Skeletal muscle satellite cell (primary cell): ENCODE measurements at regions not wholly inside any gene's neighbourhood (a gene's known extent, or its start where the extent isn't known, plus 50 kb on each side); places are given as distances from the start of the nearest gene placed in this dataset.

Experiments used
- H3K27me3 ChIP-seq: 2 replicates; pipeline ENCODE4 v1.7.0; 2013; ENCODE audit warnings: low read length; ENCODE audit not compliant: control insufficient read depth, insufficient read depth
- H3K36me3 ChIP-seq: 2 replicates; pipeline ENCODE4 v1.7.0; 2013; ENCODE audit warnings: mild to moderate bottlenecking, control low read depth, low read length; ENCODE audit not compliant: insufficient read depth
- H3K4me1 ChIP-seq: 2 replicates; pipeline ENCODE4 v1.7.0; 2013; ENCODE audit warnings: low read length; ENCODE audit not compliant: control insufficient read depth, insufficient read depth
- H3K4me2 ChIP-seq: 2 replicates; pipeline ENCODE4 v1.7.0; 2013; ENCODE audit warnings: mild to moderate bottlenecking, low read length
- H3K4me3 ChIP-seq: 2 replicates; pipeline ENCODE4 v1.7.0; 2013; ENCODE audit warnings: low read length
- H3K9ac ChIP-seq: 2 replicates; pipeline ENCODE4 v1.7.0; 2013; ENCODE audit warnings: mild to moderate bottlenecking, low read depth, low read length, moderate library complexity
- H3K9me3 ChIP-seq: replicated peaks from 2 replicates; pipeline ENCODE4 v1.7.0; 2013; ENCODE audit warnings: mild to moderate bottlenecking, control low read depth, low read length

DNA sequence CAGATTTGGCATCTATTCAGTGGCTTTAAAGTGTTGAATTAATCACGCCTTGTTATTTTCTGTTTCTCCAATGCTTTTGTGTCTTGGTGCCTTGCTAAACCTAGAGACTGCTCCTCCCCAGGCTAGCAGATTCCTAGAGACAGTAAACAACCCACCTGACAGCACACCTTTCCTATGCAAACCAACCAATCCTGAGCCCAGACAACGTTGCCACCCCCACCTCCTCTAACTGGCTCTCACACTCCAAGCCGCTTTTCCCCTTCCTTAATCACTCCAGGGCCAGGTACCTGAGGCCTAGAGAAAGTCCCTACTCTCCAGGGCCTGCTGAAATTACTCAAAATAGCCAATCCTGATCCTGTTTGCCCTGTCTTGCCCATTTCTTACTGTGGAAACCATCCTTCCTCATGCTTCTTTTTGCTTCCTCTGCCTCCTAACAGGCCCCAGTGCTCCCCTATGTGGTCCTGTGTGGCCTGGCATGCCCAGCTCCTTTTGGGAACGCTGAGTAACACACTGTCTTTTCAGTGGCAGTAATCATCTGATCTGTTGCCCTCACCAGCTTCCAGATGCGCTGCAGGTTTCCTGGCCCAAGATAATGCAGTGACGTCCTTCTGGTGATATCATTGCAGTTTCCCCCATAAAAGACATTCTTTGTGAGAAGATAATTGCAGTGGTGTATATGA is 53.4 kb downstream of the GAS1 start:
- Histone ChIP-seq H3K4me1 (peaks cover 9% of the 10 kb centered on the region), H3K9me3 (no peaks in the 10 kb centered on the region), H3K27me3 (no peaks in the 10 kb centered on the region), H3K4me3 (no peak overlapping the region), H3K4me2 (no peak overlapping the region), H3K9ac (no peak overlapping the region), H3K36me3 (no peaks in the 10 kb centered on the region)

DNA sequence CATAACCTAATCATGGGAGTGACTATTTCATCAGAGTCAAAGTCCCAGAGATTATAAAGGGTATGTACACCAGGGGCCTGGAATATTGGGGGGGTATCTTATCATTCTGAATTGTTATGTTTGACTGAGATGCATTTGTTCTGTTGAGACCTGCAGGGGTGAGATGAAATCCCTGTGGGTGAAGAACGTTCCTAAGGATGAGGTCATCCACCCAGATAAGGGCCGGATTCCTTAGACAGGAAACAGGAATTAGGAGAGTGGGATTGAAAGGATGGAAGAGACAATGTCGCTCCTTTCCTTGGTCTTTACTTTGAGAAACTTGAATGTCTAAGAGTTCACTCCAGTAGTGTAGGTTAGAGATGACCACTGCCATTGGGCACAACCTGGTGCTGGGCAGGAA is 54.7 kb downstream of the GAS1 start:
- no peak overlapping the region for H3K9ac ChIP-seq
- no peaks in the 10 kb centered on the region for H3K9me3 ChIP-seq
- no peak overlapping the region for H3K4me3 ChIP-seq
- H3K4me2 ChIP-seq: no peak overlapping the region
- H3K27me3 ChIP-seq: no peaks in the 10 kb centered on the region
- H3K4me1 ChIP-seq: peaks cover 9% of the 10 kb centered on the region
- no peaks in the 10 kb centered on the region for H3K36me3 ChIP-seq

DNA sequence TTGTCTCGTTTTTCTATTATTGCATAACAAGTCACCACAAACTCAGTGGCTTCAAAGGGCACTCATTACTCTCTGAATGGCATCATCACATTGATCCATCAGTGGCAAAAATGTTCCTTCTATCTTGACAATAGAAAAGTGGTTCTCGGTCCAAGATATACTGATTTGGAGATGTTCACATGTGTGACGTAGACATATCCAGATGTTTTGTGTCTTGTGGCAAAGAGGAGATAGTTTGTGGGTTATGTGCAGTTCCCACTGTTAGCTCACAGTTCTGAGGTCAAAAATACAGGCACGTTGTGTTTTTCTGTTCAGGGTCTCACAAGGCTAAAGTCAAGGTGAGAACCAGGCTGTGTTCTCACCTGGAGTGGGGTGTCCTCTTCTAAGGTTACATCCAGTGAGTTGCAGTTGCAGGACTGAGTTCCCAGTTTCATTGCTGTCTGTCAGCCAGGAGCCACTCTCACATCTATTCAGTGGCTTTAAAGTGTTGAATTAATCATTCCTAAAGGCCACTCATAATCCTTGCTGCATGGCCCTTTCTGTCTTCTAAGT is 55.3 kb downstream of the GAS1 start:
- Histone ChIP-seq H3K4me2 (no peak overlapping the region), H3K9ac (no peak overlapping the region), H3K4me1 (peaks cover 9% of the 10 kb centered on the region), H3K4me3 (no peak overlapping the region), H3K9me3 (no peaks in the 10 kb centered on the region), H3K27me3 (no peaks in the 10 kb centered on the region), H3K36me3 (no peaks in the 10 kb centered on the region)

DNA sequence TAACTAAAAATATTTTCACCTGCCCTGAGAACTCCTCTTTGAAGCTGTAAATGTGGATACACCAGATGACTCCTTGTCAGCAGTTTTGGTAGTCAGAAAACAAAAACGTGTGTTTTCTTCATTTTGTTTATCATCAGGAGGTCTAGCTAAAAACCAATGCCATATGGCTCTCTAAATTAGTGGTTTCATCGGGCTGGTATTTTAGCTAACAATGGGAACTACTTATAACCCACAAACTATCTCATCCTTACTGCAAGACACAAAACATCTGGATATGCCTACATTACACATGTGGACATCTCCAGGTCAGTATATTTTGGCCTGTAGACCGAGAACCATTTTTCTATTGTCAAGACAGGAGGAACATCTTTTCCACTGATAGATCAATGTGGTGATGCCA is 56.2 kb downstream of the GAS1 start:
- H3K9me3 ChIP-seq: no peaks in the 10 kb centered on the region
- H3K4me2 ChIP-seq: no peak overlapping the region
- H3K36me3 ChIP-seq: no peaks in the 10 kb centered on the region
- no peak overlapping the region for H3K4me3 ChIP-seq
- no peak overlapping the region for H3K9ac ChIP-seq
- peaks cover 9% of the 10 kb centered on the region for H3K4me1 ChIP-seq
- H3K27me3 ChIP-seq: no peaks in the 10 kb centered on the region

DNA sequence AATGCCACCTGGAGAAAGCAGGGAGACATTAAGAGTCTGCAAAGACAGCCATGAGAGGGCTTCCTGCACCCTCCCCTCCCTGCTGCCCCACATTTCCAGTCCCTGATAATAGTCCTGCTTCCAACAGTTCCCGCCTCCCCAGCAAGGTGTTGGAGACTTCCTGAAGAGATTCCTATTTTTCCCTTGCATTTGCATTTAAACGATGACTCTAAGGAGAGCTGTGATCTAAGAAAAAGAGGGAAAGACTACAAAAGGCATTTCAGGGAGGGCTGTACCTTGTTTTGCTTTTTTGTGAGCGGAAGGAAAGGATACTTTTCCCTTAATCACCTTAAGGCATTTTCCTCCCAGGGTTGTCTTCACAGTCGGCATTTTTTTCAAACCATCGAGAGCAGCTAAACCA is 62.1 kb downstream of the GAS1 start:
- Histone ChIP-seq H3K4me2 (no peak overlapping the region), H3K4me1 (no peaks in the 10 kb centered on the region), H3K4me3 (no peak overlapping the region), H3K9me3 (no peaks in the 10 kb centered on the region), H3K27me3 (peaks cover 5% of the 10 kb centered on the region), H3K9ac (no peak overlapping the region), H3K36me3 (no peaks in the 10 kb centered on the region)

DNA sequence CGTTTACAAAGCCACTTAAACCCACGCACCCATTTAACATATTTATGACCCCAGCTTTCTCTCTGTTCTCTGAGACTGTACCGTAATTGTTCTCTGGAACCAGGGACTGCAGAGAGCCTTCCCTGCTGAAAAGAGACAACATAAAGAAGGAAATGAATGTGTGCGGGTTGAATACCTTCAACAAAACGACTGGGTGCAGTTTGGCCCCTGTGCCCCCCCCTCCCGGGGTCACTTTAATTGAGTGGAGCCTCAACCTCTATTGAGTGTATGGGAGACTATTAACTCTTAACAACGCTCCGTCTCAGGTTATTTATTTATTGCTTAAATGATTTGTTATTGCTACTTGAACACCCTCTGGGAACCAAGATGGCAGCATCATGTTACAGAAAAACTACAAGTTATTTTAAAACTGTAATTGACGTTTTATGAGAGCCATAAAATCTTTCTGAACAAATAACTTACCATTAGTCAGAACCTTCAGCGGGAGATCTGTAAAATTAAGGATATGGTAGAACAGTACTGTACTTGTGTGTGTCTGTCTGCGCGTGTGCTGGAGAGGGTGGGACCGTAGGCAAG is 70.6 kb downstream of the GAS1 start:
- no peak overlapping the region for H3K4me2 ChIP-seq
- H3K36me3 ChIP-seq: no peaks in the 10 kb centered on the region
- H3K9me3 ChIP-seq: no peaks in the 10 kb centered on the region
- H3K9ac ChIP-seq: no peak overlapping the region
- H3K4me3 ChIP-seq: no peak overlapping the region
- H3K27me3 ChIP-seq: peaks cover 7% of the 10 kb centered on the region
- no peaks in the 10 kb centered on the region for H3K4me1 ChIP-seq

DNA sequence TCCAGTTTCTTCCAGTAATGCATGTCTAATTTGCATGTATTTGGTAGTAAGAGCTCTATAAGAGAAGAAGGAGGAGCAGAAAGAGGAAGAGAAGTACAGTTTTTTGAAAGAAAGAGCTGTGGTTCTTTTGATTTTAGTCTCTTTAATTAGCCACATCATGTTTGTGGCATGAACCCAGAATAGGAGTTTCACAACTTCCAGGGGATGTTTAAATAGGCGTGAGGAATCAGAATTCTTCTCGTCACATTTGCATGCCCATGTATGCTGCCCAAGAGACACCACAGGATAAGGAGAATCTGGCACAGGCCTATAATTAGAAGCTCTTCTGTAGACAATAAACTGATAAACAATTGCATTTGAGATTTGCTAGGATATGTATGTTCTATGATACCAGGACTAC is 78.7 kb downstream of the GAS1 start:
- no peaks in the 10 kb centered on the region for H3K9me3 ChIP-seq
- H3K4me2 ChIP-seq: no peak overlapping the region
- no peaks in the 10 kb centered on the region for H3K27me3 ChIP-seq
- no peak overlapping the region for H3K4me3 ChIP-seq
- H3K36me3 ChIP-seq: no peaks in the 10 kb centered on the region
- no peak overlapping the region for H3K9ac ChIP-seq
- no peaks in the 10 kb centered on the region for H3K4me1 ChIP-seq

DNA sequence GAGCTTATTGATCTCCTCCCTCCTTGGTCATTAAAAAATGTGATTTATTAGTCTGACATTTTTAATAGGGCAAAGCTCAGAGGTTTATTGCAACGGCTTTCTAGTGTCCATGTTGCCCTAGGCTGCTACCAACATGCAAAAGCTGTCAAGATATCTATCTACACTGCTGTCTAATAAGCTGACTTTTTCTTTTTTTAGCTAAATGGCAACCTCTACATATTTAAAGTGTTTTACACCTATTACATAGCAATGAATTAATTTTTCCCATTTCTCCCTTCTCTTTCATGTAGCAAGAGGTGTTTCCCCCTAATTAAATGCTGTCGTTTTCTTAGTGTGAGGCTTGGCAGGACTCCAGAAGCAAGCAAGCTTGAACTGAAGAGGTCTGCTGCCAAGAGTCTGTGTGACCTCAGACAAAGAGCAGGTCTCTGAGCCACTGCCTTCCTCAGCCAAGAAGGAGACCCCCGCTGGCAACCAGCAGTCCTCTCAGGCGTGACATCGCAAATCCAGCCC is 79.4 kb downstream of the GAS1 start:
- Histone ChIP-seq H3K4me1 (no peaks in the 10 kb centered on the region), H3K4me2 (no peak overlapping the region), H3K36me3 (no peaks in the 10 kb centered on the region), H3K9me3 (no peaks in the 10 kb centered on the region), H3K9ac (no peak overlapping the region), H3K4me3 (no peak overlapping the region), H3K27me3 (no peaks in the 10 kb centered on the region)

DNA sequence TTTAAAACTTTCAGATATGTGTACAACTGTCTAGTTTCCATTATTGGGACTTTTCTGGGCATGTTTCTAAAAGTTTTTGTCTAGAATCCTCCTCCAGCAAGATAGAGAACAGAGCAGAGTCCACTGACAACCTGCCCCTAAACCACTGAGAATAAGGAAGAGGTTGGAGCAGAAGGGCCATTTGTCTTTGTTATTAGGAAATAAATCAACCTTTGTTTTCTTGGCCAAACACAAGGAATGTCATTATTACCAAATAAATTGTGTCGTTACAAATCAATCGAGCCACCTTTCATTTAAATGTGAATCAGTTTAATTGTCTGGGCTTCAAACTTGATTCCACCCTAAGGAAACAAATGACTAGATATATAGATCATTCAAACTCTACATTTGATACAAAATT is 81.4 kb downstream of the GAS1 start:
- H3K36me3 ChIP-seq: no peaks in the 10 kb centered on the region
- H3K9ac ChIP-seq: no peak overlapping the region
- no peaks in the 10 kb centered on the region for H3K9me3 ChIP-seq
- H3K4me2 ChIP-seq: no peak overlapping the region
- no peak overlapping the region for H3K4me3 ChIP-seq
- H3K27me3 ChIP-seq: no peaks in the 10 kb centered on the region
- no peaks in the 10 kb centered on the region for H3K4me1 ChIP-seq

DNA sequence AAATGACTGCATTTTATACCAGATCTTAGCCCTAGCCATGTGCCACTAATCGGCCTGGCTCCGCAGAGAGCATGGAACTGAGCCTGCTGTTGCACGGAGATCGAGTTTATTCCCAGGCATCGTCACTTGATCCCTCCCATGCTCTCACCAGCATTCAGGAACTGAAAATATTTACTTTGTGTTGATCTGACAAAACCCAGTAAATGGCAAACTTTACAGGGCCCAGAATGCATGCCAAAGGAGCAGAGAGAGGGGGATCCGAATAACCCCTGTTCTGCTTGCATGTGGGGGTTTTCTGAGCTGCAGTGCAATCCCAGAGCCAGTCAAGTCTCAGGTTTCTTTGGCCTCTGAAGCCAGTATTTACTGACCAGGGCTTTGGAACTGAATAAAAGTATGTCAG is 87.3 kb downstream of the GAS1 start:
- H3K9ac ChIP-seq: no peak overlapping the region
- peaks cover 9% of the 10 kb centered on the region for H3K4me1 ChIP-seq
- H3K36me3 ChIP-seq: no peaks in the 10 kb centered on the region
- no peak overlapping the region for H3K4me3 ChIP-seq
- H3K4me2 ChIP-seq: no peak overlapping the region
- no peaks in the 10 kb centered on the region for H3K9me3 ChIP-seq
- H3K27me3 ChIP-seq: no peaks in the 10 kb centered on the region

DNA sequence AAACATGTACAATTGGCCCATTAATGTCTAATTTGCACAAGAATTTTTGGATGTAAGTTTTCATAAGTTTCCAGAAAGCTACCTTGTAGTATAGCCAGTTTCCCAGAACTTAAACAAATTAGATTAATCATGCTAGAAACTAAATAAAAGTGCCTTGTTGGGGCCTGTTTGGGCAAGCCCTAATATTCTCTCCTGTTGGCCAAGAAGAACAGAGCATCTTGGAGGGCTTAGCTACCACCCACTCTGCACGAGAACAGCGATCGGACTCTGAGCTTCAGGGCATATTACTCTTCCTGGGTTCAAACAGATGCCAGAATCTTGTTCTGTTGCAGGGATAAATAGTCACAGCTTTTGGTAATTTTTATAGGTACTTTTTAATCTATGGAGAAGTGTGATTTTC is 88.2 kb downstream of the GAS1 start:
- no peak overlapping the region for H3K4me2 ChIP-seq
- H3K9ac ChIP-seq: no peak overlapping the region
- H3K4me1 ChIP-seq: peaks cover 14% of the 10 kb centered on the region
- no peaks in the 10 kb centered on the region for H3K36me3 ChIP-seq
- no peaks in the 10 kb centered on the region for H3K27me3 ChIP-seq
- H3K4me3 ChIP-seq: no peak overlapping the region
- no peaks in the 10 kb centered on the region for H3K9me3 ChIP-seq

DNA sequence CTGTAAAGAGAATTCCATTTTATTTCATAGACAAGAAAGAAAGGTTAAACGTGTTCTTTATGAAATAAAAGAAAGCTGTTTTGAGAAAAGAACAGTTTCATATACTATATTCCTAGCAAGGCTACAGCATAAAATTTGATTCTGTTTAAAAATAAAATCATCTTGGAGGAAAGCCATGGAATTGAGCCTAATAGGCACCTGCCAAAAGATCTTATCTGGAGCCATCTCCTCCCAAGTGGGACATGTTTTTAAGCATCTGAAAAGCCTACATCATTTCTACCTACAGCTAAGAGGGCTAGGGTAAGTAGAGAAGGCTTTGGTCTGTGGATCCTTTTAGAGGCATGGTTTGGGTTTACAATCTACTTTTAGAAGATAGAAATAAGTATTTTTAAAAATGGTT is 89.3 kb downstream of the GAS1 start:
- H3K4me2 ChIP-seq: no peak overlapping the region
- H3K9ac ChIP-seq: no peak overlapping the region
- H3K27me3 ChIP-seq: no peaks in the 10 kb centered on the region
- no peaks in the 10 kb centered on the region for H3K36me3 ChIP-seq
- peaks cover 14% of the 10 kb centered on the region for H3K4me1 ChIP-seq
- H3K4me3 ChIP-seq: no peak overlapping the region
- no peaks in the 10 kb centered on the region for H3K9me3 ChIP-seq
